ENCODE measurements at regions not wholly inside any gene's neighbourhood (a gene's known extent, or its start where the extent isn't known, plus 50 kb on each side); places are given as distances from the start of the nearest gene placed in this dataset.
"Not testable (repeated sequence)": the region's sequence is repeated elsewhere in the genome, so short reads cannot be mapped to it uniquely, and the experiment has no call there.

DNA sequence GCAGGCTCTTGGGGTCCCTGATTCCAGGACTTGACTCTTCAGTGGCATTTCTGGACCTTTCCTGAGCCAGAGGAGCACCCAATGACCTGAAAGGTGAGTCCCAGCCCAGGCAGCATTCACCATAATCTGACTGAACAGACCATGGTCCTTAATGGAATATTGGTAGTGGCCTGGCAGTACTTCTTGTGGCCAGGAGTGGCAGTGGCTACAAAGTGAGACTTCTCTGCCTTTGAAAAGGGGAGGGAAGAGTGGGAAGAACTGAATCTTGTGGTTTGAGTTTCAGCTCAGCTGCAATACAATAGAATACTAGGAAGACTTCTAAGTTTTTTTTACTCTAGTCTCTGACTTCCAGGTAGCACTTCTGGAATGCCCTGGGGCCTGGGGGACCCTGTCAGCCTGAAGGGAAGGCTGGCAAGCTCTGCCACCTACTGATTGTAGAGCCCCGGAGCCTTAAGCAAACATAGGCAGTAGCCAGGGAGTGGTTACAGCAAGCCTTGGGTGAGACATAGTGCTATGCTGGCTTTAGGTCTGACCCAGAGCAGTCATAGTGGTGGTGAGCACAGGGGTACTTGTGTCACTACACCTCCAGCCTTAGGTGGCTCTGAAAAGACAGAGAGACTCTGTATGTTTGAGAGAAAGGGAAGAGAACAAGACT lies 674.2 kb upstream of the MANEA start:
- no peaks in the 10 kb centered on the region for H3K27me3 Mint-ChIP-seq
- no peaks in the 10 kb centered on the region for H3K36me3 Mint-ChIP-seq
- ATAC-seq (no peak), DNase-seq (no peak)
- H3K27ac Mint-ChIP-seq = no peak overlapping the region
- no peaks in the 10 kb centered on the region for H3K4me1 Mint-ChIP-seq
- H3K4me3 Mint-ChIP-seq = no peak overlapping the region
- CTCF ChIA-PET = no interaction called here
- no peaks in the 10 kb centered on the region for H3K9me3 Mint-ChIP-seq (ENCODE audit: low read depth)

- Mint-ChIP-seq H3K27ac (no peak overlapping the region), H3K4me1 (no peaks in the 10 kb centered on the region), H3K27me3 (no peaks in the 10 kb centered on the region), H3K36me3 (no peaks in the 10 kb centered on the region), H3K4me3 (no peak overlapping the region), H3K9me3 (ENCODE audit: low read depth) (no peaks in the 10 kb centered on the region)
- ATAC-seq (no peak), DNase-seq (no peak)
- CTCF ChIA-PET = no interaction called here
These were observed 678.1 kb upstream of the MANEA start for GRCh38 chr6:94899191-94899590.

- no peak for ATAC-seq
- H3K27ac Mint-ChIP-seq = no peak overlapping the region
- no peak for DNase-seq
- no peaks in the 10 kb centered on the region for H3K27me3 Mint-ChIP-seq
- no peaks in the 10 kb centered on the region for H3K4me1 Mint-ChIP-seq
- no peak overlapping the region for H3K4me3 Mint-ChIP-seq
- CTCF ChIA-PET = no interaction called here
- H3K36me3 Mint-ChIP-seq = no peaks in the 10 kb centered on the region
- peaks cover 4% of the 10 kb centered on the region for H3K9me3 Mint-ChIP-seq (ENCODE audit: low read depth)
These were observed 683.0 kb upstream of the MANEA start for GRCh38 chr6:94894300-94894699.

- no peaks in the 10 kb centered on the region for H3K27me3 Mint-ChIP-seq
- no peaks in the 10 kb centered on the region for H3K4me1 Mint-ChIP-seq
- H3K36me3 Mint-ChIP-seq = no peaks in the 10 kb centered on the region
- CTCF ChIA-PET = no interaction called here
- H3K9me3 Mint-ChIP-seq (ENCODE audit: low read depth) = peaks cover 4% of the 10 kb centered on the region
- no peak for DNase-seq
- H3K4me3 Mint-ChIP-seq = no peak overlapping the region
- no peak overlapping the region for H3K27ac Mint-ChIP-seq
- no peak for ATAC-seq
These were observed 684.0 kb upstream of the MANEA start for GRCh38 chr6:94893327-94893726.

- H3K27ac Mint-ChIP-seq; DNase-seq; H3K4me1 Mint-ChIP-seq; CTCF ChIA-PET; ATAC-seq; H3K27me3 Mint-ChIP-seq; H3K4me3 Mint-ChIP-seq; H3K36me3 Mint-ChIP-seq; H3K9me3 Mint-ChIP-seq (ENCODE audit: low read depth): not testable (repeated sequence)
These were observed 703.5 kb upstream of the MANEA start for GRCh38 chr6:94873819-94874218.

DNA sequence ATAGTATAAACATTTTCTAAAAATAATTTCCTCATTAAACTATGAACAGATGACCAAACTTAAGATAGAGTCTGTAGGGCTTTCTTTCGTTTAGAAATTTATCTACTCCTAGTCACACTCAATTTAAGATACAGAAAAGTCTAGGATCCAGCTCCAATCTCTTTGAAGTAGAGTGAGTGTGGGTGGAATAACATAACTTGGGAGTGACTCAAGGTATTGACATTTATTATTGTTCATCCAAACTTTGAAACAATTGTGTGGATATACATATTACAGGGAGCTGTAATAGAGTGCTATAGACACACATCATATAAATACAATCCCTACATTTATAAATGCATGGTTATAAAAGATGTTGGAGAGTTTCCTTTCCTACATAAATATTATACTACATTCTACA lies 715.2 kb upstream of the MANEA start:
- CTCF ChIA-PET = no interaction called here
- Mint-ChIP-seq H3K27me3 (no peaks in the 10 kb centered on the region), H3K9me3 (ENCODE audit: low read depth) (peaks cover 2% of the 10 kb centered on the region)

DNA sequence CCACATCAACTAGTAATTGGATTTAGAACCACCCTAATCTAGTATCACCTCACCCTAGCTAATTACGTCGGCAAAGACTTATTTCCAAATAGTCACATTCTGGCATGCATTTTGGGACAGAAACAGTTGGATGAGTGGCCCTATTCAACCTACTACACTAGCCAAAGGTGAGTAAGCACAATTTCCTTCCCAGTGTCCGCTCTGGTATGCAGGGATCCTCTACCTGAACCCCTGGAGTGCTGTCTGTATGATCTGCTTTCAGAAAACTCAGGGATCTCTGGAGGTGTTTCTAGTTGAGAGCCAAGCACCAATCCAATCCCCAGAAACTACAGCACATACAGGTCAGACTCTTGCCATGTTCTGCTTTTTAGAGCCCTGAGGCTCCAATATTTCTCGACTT lies 717.4 kb upstream of the MANEA start:
- Mint-ChIP-seq H3K9me3 (ENCODE audit: low read depth) (peaks cover 3% of the 10 kb centered on the region), H3K27me3 (no peaks in the 10 kb centered on the region), H3K4me3 (no peak overlapping the region), H3K4me1 (no peaks in the 10 kb centered on the region), H3K27ac (no peak overlapping the region), H3K36me3 (no peaks in the 10 kb centered on the region)
- no peak for DNase-seq
- no peak for ATAC-seq
- CTCF ChIA-PET = no interaction called here

More for the DNA sequence above, 715.2 kb upstream of the MANEA start:
- Mint-ChIP-seq H3K4me1 (no peaks in the 10 kb centered on the region), H3K36me3 (no peaks in the 10 kb centered on the region), H3K4me3 (no peak overlapping the region), H3K27ac (no peak overlapping the region)
- no peak for ATAC-seq
- no peak for DNase-seq

DNA sequence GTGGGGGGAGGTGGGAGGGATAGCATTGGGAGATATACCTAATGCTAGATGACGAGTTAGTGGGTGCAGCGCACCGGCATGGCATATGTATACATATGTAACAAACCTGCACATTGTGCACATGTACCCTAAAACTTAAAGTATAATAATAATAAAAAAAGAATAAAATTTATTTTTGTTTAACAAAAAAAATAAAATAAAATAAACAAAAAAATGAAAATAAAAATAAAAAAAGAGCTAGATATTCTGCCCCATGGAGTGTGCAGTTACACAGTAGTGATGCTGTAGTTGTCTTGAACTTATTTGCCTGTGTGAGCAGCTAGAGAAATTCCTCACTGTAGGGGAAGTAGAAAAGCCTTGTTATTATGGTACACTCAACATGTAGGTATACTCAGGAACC lies 720.3 kb upstream of the MANEA start:
- DNase-seq; H3K36me3 Mint-ChIP-seq; CTCF ChIA-PET; H3K9me3 Mint-ChIP-seq (ENCODE audit: low read depth); ATAC-seq; H3K27ac Mint-ChIP-seq; H3K4me1 Mint-ChIP-seq; H3K27me3 Mint-ChIP-seq; H3K4me3 Mint-ChIP-seq: not testable (repeated sequence)

DNA sequence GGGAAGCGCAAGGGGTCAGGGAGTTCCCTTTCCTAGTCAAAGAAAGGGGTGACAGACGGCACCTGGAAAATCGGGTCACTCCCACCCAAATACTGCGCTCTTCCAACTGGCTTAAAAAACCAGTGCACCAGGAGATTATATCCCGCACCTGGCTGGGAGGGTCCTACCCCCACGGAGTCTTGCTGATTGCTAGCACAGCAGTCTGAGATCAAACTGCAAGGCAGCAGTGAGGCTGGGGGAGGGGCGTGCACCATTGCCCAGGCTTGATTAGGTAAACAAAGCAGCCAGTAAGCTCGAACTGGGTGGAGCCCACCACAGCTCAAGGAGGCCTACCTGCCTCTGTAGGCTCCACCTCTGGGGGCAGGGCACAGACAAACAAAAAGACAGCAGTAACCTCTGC lies 726.0 kb upstream of the MANEA start:
- ATAC-seq; H3K27ac Mint-ChIP-seq; H3K36me3 Mint-ChIP-seq; H3K9me3 Mint-ChIP-seq (ENCODE audit: low read depth); H3K4me1 Mint-ChIP-seq; DNase-seq; CTCF ChIA-PET; H3K4me3 Mint-ChIP-seq; H3K27me3 Mint-ChIP-seq: not testable (repeated sequence)

DNA sequence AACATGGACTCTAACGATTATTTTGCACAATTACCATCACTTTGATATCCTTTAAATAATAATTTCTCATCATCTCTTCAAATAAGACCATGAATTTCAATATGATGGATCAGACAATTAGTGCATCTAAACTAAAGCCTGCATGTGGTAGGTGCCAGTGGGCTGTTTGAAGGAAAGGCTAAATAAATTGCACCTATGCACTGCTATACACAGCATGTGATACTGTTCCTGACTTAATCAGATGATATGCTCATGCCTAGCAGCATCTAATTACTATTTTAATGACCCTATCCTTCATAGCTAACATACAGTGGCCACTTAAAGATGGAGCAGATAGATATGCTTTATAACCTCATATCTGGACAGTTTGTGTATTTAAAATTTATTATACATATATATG lies 731.6 kb upstream of the MANEA start:
- Mint-ChIP-seq H3K27ac (no peak overlapping the region), H3K27me3 (no peaks in the 10 kb centered on the region)
- no peak for ATAC-seq

GRCh38 chr6:94835264-94835663 lies 742.1 kb upstream of the MANEA start:
- Mint-ChIP-seq H3K27ac (no peak overlapping the region), H3K4me1 (no peaks in the 10 kb centered on the region), H3K27me3 (no peaks in the 10 kb centered on the region), H3K4me3 (no peak overlapping the region), H3K9me3 (ENCODE audit: low read depth) (peaks cover 2% of the 10 kb centered on the region), H3K36me3 (no peaks in the 10 kb centered on the region)
- DNase-seq (no peak), ATAC-seq (no peak)
- CTCF ChIA-PET = no interaction called here

More for the DNA sequence above, 731.6 kb upstream of the MANEA start:
- Mint-ChIP-seq H3K9me3 (ENCODE audit: low read depth) (peaks cover 3% of the 10 kb centered on the region), H3K4me3 (no peak overlapping the region), H3K4me1 (no peaks in the 10 kb centered on the region), H3K36me3 (no peaks in the 10 kb centered on the region)
- no peak for DNase-seq
- CTCF ChIA-PET = no interaction called here

DNA sequence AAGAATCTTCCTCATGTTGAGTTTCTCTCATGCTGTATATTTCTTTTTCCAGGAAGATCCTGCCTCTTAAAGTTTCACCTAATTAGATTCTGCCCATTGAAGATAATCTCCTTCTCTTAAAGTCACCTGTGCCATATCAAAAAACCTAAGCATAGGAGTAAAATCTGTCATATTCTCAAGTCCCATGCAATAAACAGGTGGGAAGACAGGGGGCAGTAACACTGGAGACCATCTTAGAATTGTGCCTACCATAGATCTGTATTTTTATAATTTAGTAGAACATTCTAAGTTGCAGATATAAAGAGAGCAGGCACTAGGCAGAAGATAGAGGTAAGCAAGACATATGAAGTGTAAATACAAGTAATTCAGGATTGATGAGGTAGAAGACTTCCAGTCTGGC lies 763.5 kb upstream of the MANEA start:
- H3K9me3 Mint-ChIP-seq (ENCODE audit: low read depth) = peaks cover 5% of the 10 kb centered on the region
- H3K4me3 Mint-ChIP-seq = no peak overlapping the region
- H3K27me3 Mint-ChIP-seq = no peaks in the 10 kb centered on the region
- H3K27ac Mint-ChIP-seq = no peak overlapping the region
- no peaks in the 10 kb centered on the region for H3K4me1 Mint-ChIP-seq
- CTCF ChIA-PET = no interaction called here
- no peaks in the 10 kb centered on the region for H3K36me3 Mint-ChIP-seq
- DNase-seq = no peak
- ATAC-seq = no peak

GRCh38 chr6:94801344-94801743 lies 776.0 kb upstream of the MANEA start:
- H3K36me3 Mint-ChIP-seq = no peaks in the 10 kb centered on the region
- no peak overlapping the region for H3K4me3 Mint-ChIP-seq
- CTCF ChIA-PET = no interaction called here
- ATAC-seq (no peak), DNase-seq (no peak)
- no peak overlapping the region for H3K27ac Mint-ChIP-seq
- no peaks in the 10 kb centered on the region for H3K4me1 Mint-ChIP-seq
- peaks cover 15% of the 10 kb centered on the region for H3K9me3 Mint-ChIP-seq (ENCODE audit: low read depth)
- H3K27me3 Mint-ChIP-seq = no peaks in the 10 kb centered on the region

GRCh38 chr6:94785514-94785913 lies 791.8 kb upstream of the MANEA start:
- no peak overlapping the region for H3K27ac Mint-ChIP-seq
- DNase-seq (no peak), ATAC-seq (no peak)
- H3K4me3 Mint-ChIP-seq = no peak overlapping the region
- H3K9me3 Mint-ChIP-seq (ENCODE audit: low read depth) = peaks cover 4% of the 10 kb centered on the region
- no peaks in the 10 kb centered on the region for H3K36me3 Mint-ChIP-seq
- no peaks in the 10 kb centered on the region for H3K27me3 Mint-ChIP-seq
- CTCF ChIA-PET = no interaction called here
- H3K4me1 Mint-ChIP-seq = no peaks in the 10 kb centered on the region

GRCh38 chr6:94785081-94785480 lies 792.3 kb upstream of the MANEA start:
- H3K27ac Mint-ChIP-seq; H3K9me3 Mint-ChIP-seq (ENCODE audit: low read depth); H3K4me1 Mint-ChIP-seq; ATAC-seq; H3K4me3 Mint-ChIP-seq; DNase-seq; H3K27me3 Mint-ChIP-seq; CTCF ChIA-PET; H3K36me3 Mint-ChIP-seq: not testable (repeated sequence)
